GM12878 (cell line): ENCODE measurements at regions not wholly inside any gene's neighbourhood (a gene's known extent, or its start where the extent isn't known, plus 50 kb on each side); places are given as distances from the start of the nearest gene placed in this dataset.

Experiments used
- ATAC-seq: fragments of 200-7000 bp; cut with Tn5 transposase; 3 replicates; pipeline ENCODE4 v1.9.1; 2020; ENCODE audit warnings: mild to moderate bottlenecking, moderate library complexity
- BruUV-seq: library from RNA; stranded (reverse); fragments of 400-500 nt; replicated peaks from 2 replicates; lab custom pipeline; 2021; lab: Mats Ljungman, UMichigan
- CTCF ChIA-PET: fragments of 300-600 bp; sonication (Branson Sonifier 250); formaldehyde crosslinking; extraction: SDS; loops from one replicate; lab custom pipeline; 2021; ENCODE audit warnings: inconsistent platforms; lab: Yijun Ruan, JAX
- POLR2A ChIA-PET: fragments of 350-600 bp; formaldehyde crosslinking; extraction: SDS; loops from one replicate; lab custom pipeline; 2021; ENCODE audit warnings: inconsistent platforms; lab: Charles Lee
- RAD21 ChIA-PET: fragments of 300-600 bp; sonication (Branson Sonifier 250); formaldehyde crosslinking; loops from one replicate; lab custom pipeline; 2023; ENCODE audit warnings: antibody characterized with exemption; ENCODE audit not compliant: unreplicated experiment; lab: Charles Lee
- SMC1A ChIA-PET: fragments of 300-600 bp; sonication (Branson Sonifier 250); formaldehyde crosslinking; loops from one replicate; lab custom pipeline; 2023; ENCODE audit not compliant: unreplicated experiment, uncharacterized antibody; lab: Charles Lee
- DNase-seq: peaks from one replicate; pipeline ENCODE4 v3.0.0-alpha.2; 2011; ENCODE audit warnings: low read depth, low spot score
- FAIRE-seq: peaks from 3 replicates; lab custom pipeline; 2011; peaks lifted over from hg19 to GRCh38; lab: Jason Lieb, UNC
- H2AFZ ChIP-seq: 2 replicates; pipeline ENCODE4 v1.6.0; 2011; ENCODE audit warnings: low read depth, low read length, control low read depth; ENCODE audit not compliant: control insufficient read depth
- H3K27ac ChIP-seq: 2 replicates; pipeline ENCODE4 v1.5.1; 2011; ENCODE audit warnings: control low read depth; ENCODE audit not compliant: control insufficient read depth, insufficient read depth
- H3K27me3 ChIP-seq, 2 experiments: replicated peaks in 1 of 2; 2 replicates each; pipeline versions ENCODE4 v1.6.0 to v1.6.1; 2011; ENCODE audit warnings: low read length in 1 of 2; ENCODE audit not compliant: control insufficient read depth in 2 of 2, insufficient read depth in 2 of 2
- H3K36me3 ChIP-seq, 2 experiments: 2 replicates each; pipeline ENCODE4 v1.5.1; 2011; ENCODE audit warnings: low read length in 1 of 2; ENCODE audit not compliant: control insufficient read depth in 2 of 2, insufficient read depth in 2 of 2
- H3K4me1 ChIP-seq: 2 replicates; pipeline ENCODE4 v1.6.1; 2011; ENCODE audit warnings: mild to moderate bottlenecking, low read length, moderate library complexity, mixed read lengths; ENCODE audit not compliant: control insufficient read depth, insufficient read depth
- H3K4me2 ChIP-seq: 2 replicates; pipeline ENCODE4 v1.6.0; 2011; ENCODE audit warnings: control low read depth; ENCODE audit not compliant: control insufficient read depth, insufficient read depth
- H3K4me3 ChIP-seq: fragments of 200-600 bp; sonication (generic); 2 replicates; pipeline ENCODE4 v1.5.1; 2016
- H3K79me2 ChIP-seq: 2 replicates; pipeline ENCODE4 v1.6.0; 2011; ENCODE audit warnings: low read length; ENCODE audit not compliant: control insufficient read depth, insufficient read depth
- H3K9ac ChIP-seq: 2 replicates; pipeline ENCODE4 v1.8.0; 2011; ENCODE audit warnings: low read length, control low read depth, mixed read lengths; ENCODE audit not compliant: control insufficient read depth, insufficient read depth
- H3K9me3 ChIP-seq: replicated peaks from 3 replicates; pipeline ENCODE4 v1.5.1; 2011; ENCODE audit warnings: mild to moderate bottlenecking, low read length; ENCODE audit not compliant: control insufficient read depth, insufficient read depth
- H4K20me1 ChIP-seq: 2 replicates; pipeline ENCODE4 v1.6.0; 2011; ENCODE audit not compliant: control insufficient read depth, insufficient read depth
- E4F1 ChIP-seq: fragments of 450-650 bp; IDR thresholded peaks from 2 replicates; pipeline ENCODE4 v1.6.1; 2018; ENCODE audit warnings: borderline replicate concordance, mild to moderate bottlenecking; ENCODE audit not compliant: partially characterized antibody
- IRF3 ChIP-seq: fragments of 450-650 bp; IDR thresholded peaks from 2 replicates; pipeline ENCODE4 v1.6.1; 2014; ENCODE audit warnings: mild to moderate bottlenecking
- NR2C2 ChIP-seq: IDR thresholded peaks from 2 replicates; pipeline ENCODE4 v1.6.1; 2011; ENCODE audit warnings: borderline replicate concordance, low read depth; ENCODE audit not compliant: control insufficient read depth, insufficient read length
- PAX8 ChIP-seq: fragments of 450-650 bp; IDR thresholded peaks from 2 replicates; pipeline ENCODE4 v1.6.1; 2017; ENCODE audit warnings: mild to moderate bottlenecking, moderate library complexity
- PKNOX1 ChIP-seq: fragments of 450-650 bp; IDR thresholded peaks from 2 replicates; pipeline ENCODE4 v1.6.1; 2016; ENCODE audit warnings: mild to moderate bottlenecking
- TCF3 ChIP-seq: IDR thresholded peaks from 2 replicates; pipeline ENCODE4 v1.6.1; 2012; ENCODE audit warnings: low read depth, mild to moderate bottlenecking, low read length, borderline replicate concordance; ENCODE audit not compliant: insufficient read depth
- WGBS: methylation state at CpG from one replicate; pipeline ENCODE4 v1.1.6; 2016; ENCODE audit warnings: low lambda C conversion rate; ENCODE audit not compliant: insufficient replicate concordance, insufficient coverage; ENCODE audit errors: missing lambda C conversion rate; 5-methylcytosine and 5-hydroxymethylcytosine counted together
- in situ Hi-C: fragments of 300-500 bp; cut with MboI; formaldehyde crosslinking; loops from 9 replicates; pipeline ENCODE4 v1.14.3; 2018; ENCODE audit warnings: mixed read lengths
- intact Hi-C: fragments of 100-400 bp; cut with micrococcal nuclease; formaldehyde crosslinking; loops from one replicate; pipeline ENCODE4 v1.14.2; 2022; ENCODE audit not compliant: unreplicated experiment

GRCh38 chr1:31487721-31488293 lies 74.8 kb downstream of the SERINC2 start:
- Histone ChIP-seq H2AFZ (no peak overlapping the region), H3K27ac (no peak overlapping the region), H4K20me1 (no peaks in the 10 kb centered on the region), H3K4me1 (no peaks in the 10 kb centered on the region), H3K79me2 (no peaks in the 10 kb centered on the region), H3K9me3 (peaks cover 3% of the 10 kb centered on the region; the same call in 2 of the 3 replicates), H3K4me2 (no peak overlapping the region), H3K9ac (no peak overlapping the region), H3K4me3 (no peak overlapping the region), H3K36me3 (no peaks in the 10 kb centered on the region), H3K27me3 (no peaks in the 10 kb centered on the region)
- no peak for ATAC-seq
- DNase-seq = no peak
- no peak for TF ChIP-seq E4F1
- intact Hi-C loops (no loop called here), in situ Hi-C loops (no loop called here)
- SMC1A ChIA-PET = interaction anchor here (1.0 to 2.3 kb wide), 12 partner anchors 10 to 65 kb away, joined by 4 to 14 read pairs (median 6); no protein-coding TSS in a partner anchor
- RAD21 ChIA-PET = interaction anchor here (1.5 to 2.3 kb wide), 3 partner anchors 10 to 21 kb away, joined by 3 to 7 read pairs (median 4); no protein-coding TSS in a partner anchor
- POLR2A ChIA-PET = interaction anchor here (0.7 to 15.0 kb wide), 3 partner anchors 12 to 21 kb away, joined by 5 to 260 read pairs (median 11); no protein-coding TSS in a partner anchor
- CTCF ChIA-PET = interaction anchor here (1.0 to 2.3 kb wide), 5 partner anchors 10 to 93 kb away, joined by 3 to 8 read pairs (median 3); no protein-coding TSS in a partner anchor
- WGBS = 61% methylated on average over 5 of the region's 5 CpGs
- FAIRE-seq = no peak
- BruUV-seq = no TSS peak

GRCh38 chr1:31488528-31488927 lies 75.5 kb downstream of the SERINC2 start:
- Histone ChIP-seq H3K9ac (no peak overlapping the region), H3K27me3 (no peaks in the 10 kb centered on the region), H3K36me3 (no peaks in the 10 kb centered on the region), H3K4me1 (no peaks in the 10 kb centered on the region), H3K9me3 (peaks cover 3% of the 10 kb centered on the region; the same call in 2 of the 3 replicates), H3K27ac (no peak overlapping the region), H3K4me3 (no peak overlapping the region), H4K20me1 (no peaks in the 10 kb centered on the region), H2AFZ (no peak overlapping the region), H3K4me2 (no peak overlapping the region), H3K79me2 (no peaks in the 10 kb centered on the region)
- DNase-seq (no peak), ATAC-seq (no peak), FAIRE-seq (no peak)
- 43% methylated on average over 4 of the region's 4 CpGs for WGBS
- ChIA-PET CTCF (interaction anchor here (1.0 to 1.8 kb wide), 4 partner anchors 10 to 93 kb away, joined by 3 to 6 read pairs (median 3); no protein-coding TSS in a partner anchor), POLR2A (interaction anchor here (2.6 to 15.0 kb wide), 2 partner anchors 11 to 20 kb away, joined by 11 to 260 read pairs; no protein-coding TSS in a partner anchor), SMC1A (interaction anchor here (1.2 to 3.9 kb wide), 9 partner anchors 9 to 61 kb away, joined by 4 to 22 read pairs (median 7); no protein-coding TSS in a partner anchor), RAD21 (interaction anchor here (1.5 to 2.3 kb wide), 3 partner anchors 11 to 21 kb away, joined by 3 to 7 read pairs (median 4); no protein-coding TSS in a partner anchor)
- no TSS peak for BruUV-seq
- intact Hi-C loops (no loop called here), in situ Hi-C loops (no loop called here)
- no peak for TF ChIP-seq NR2C2
- no peak for TF ChIP-seq TCF3
- TF ChIP-seq PAX8 = no peak
- TF ChIP-seq PKNOX1 = no peak
- TF ChIP-seq IRF3 = no peak
- no peak for TF ChIP-seq E4F1
